Heart left ventricle (tissue), 13 donors: ENCODE measurements at regions not wholly inside any gene's neighbourhood (a gene's known extent, or its start where the extent isn't known, plus 50 kb on each side); places are given as distances from the start of the nearest gene placed in this dataset.

Experiments
- POLR2A ChIP-seq, 2 donors: fragments of 450-650 bp; IDR thresholded peaks; one replicate each; pipeline ENCODE4 v1.6.1; 2017; ENCODE audit warnings: antibody characterized with exemption in 2 of 2, mild to moderate bottlenecking in 2 of 2, moderate library complexity in 2 of 2
- TF ChIP-seq, protein P1 (sequence below), 12 donors: fragments of 200-600 bp; sonication (generic) in 4 of 12; IDR thresholded peaks; one replicate each; pipeline versions ENCODE4 v1.5.0 to v1.8.0; 2018 to 2022; ENCODE audit warnings: antibody characterized with exemption in 12 of 12, mild to moderate bottlenecking in 5 of 12
- donor health status: ischemic (EF 13 %, LVEDD 7.1; RV severe dilation, severe dysfunction).
- donor health status: DM: no; HTN: yes; CAD: no.
- donor health status: DM: no; HTN: no; CAD: no.
- donor health status: ischemic (EF 25% LVEDD 6.9; RV normal size, moderate dysfunction).
- donor health status: ischemic (EF 25% LVEDD 5.7; RV mildly dilated, moderate dysfunction).
- donor health status: ischemic (EF 35%, LVEDD 5.7; RV mildly dilated, moderate dysfunction).
- donor health status: nonischemic (EF 11% LVEDD 7.7; RV severe dilation, severe dysfunction).
- donor health status: DM: yes; HTN: yes; CAD: no.
- donor health status: PGD.
- donor health status: ischemic (EF 29% LVEDD 5.4; RV normal size, mild dysfunction).
- donor health status: nonischemic (EF 23%, LVEDD 6.1; RV moderate dilation, normal function).

DNA sequence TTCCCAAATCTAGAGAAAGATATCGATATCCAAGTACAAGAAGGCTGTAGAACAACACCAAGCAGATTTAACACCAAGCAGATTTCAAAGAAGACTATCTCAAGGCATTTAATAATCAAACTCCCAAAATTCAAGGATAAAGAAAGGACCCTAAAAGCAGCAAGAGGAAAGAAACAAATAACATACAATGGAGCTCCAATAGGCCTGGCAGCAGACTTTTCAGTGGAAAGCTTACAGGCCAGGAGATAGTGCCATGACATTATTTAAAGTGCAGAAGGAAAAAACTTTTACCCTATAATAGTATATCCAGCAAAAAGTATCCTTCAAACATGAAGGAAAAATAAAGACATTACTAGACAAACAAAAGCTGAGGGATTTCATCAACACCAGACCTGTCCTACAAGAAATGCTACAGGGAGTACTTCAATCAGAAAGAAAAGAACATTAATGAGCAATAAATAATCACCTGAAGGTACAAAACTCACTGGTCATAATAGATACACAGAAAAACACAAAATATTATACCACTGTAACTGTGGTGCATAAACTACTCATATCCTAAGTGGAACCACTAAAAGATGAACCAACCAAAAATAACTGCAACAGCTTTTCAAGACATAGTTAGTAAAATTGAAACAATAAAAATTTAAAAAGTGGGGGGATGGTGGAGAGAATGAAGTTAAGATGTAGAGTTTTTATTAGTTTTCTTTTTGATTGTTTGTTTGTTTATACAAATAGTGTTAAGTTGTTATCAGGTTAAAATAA lies 267.2 kb downstream of the AUH start:
- TF ChIP-seq, protein P1, sequence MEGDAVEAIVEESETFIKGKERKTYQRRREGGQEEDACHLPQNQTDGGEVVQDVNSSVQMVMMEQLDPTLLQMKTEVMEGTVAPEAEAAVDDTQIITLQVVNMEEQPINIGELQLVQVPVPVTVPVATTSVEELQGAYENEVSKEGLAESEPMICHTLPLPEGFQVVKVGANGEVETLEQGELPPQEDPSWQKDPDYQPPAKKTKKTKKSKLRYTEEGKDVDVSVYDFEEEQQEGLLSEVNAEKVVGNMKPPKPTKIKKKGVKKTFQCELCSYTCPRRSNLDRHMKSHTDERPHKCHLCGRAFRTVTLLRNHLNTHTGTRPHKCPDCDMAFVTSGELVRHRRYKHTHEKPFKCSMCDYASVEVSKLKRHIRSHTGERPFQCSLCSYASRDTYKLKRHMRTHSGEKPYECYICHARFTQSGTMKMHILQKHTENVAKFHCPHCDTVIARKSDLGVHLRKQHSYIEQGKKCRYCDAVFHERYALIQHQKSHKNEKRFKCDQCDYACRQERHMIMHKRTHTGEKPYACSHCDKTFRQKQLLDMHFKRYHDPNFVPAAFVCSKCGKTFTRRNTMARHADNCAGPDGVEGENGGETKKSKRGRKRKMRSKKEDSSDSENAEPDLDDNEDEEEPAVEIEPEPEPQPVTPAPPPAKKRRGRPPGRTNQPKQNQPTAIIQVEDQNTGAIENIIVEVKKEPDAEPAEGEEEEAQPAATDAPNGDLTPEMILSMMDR (IDR thresholded peaks at IDR 0.05): no peak
- no peak for TF ChIP-seq POLR2A (IDR thresholded peaks at IDR 0.05)
